Neural cell (in vitro differentiated cells): ENCODE measurements at regions not wholly inside any gene's neighbourhood (a gene's known extent, or its start where the extent isn't known, plus 50 kb on each side); places are given as distances from the start of the nearest gene placed in this dataset.

ENCODE experiments used
- H2AFZ ChIP-seq: fragments of 200-600, 300-800 bp; sonication (generic), shearing (Covaris generic); 2 replicates; pipeline ENCODE4 v1.6.0; 2014; ENCODE audit warnings: low read depth, mild to moderate bottlenecking, antibody characterized with exemption, low read length, moderate library complexity
- H3F3A ChIP-seq: fragments of 200-600 bp; shearing (Covaris generic); 2 replicates; pipeline ENCODE4 v1.6.1; 2016; ENCODE audit warnings: mild to moderate bottlenecking, moderate library complexity, mixed read lengths, antibody characterized with exemption, low read length; ENCODE audit not compliant: insufficient read depth, poor library complexity, severe bottlenecking
- H3K27ac ChIP-seq: fragments of 200-600, 300-800 bp; sonication (generic), shearing (Covaris generic); 2 replicates; pipeline ENCODE4 v1.5.1; 2014; ENCODE audit warnings: mild to moderate bottlenecking, low read length, moderate library complexity
- H3K27me3 ChIP-seq: fragments of 300-800, 200-600 bp; sonication (generic), shearing (Covaris generic); 2 replicates; pipeline ENCODE4 v1.6.0; 2014; ENCODE audit warnings: mild to moderate bottlenecking, low read depth, low read length, moderate library complexity; ENCODE audit not compliant: insufficient read depth
- H3K36me3 ChIP-seq: fragments of 300-800, 200-600 bp; sonication (generic), shearing (Covaris generic); 2 replicates; pipeline ENCODE4 v1.5.1; 2014; ENCODE audit warnings: mild to moderate bottlenecking, antibody characterized with exemption, low read length, moderate library complexity; ENCODE audit not compliant: insufficient read depth
- H3K4me2 ChIP-seq: fragments of 300-800, 200-600 bp; sonication (generic), shearing (Covaris generic); 2 replicates; pipeline ENCODE4 v1.6.0; 2014; ENCODE audit warnings: mild to moderate bottlenecking, low read length
- H3K4me3 ChIP-seq: fragments of 300-800, 200-600 bp; sonication (generic), shearing (Covaris generic); 2 replicates; pipeline ENCODE4 v1.5.1; 2014; ENCODE audit warnings: mild to moderate bottlenecking, low read length, moderate library complexity
- H3K79me2 ChIP-seq: fragments of 200-600 bp; shearing (Covaris generic); replicated peaks from 2 replicates; pipeline ENCODE4 v1.6.0; 2014; ENCODE audit warnings: mild to moderate bottlenecking, low read length, moderate library complexity; ENCODE audit not compliant: insufficient read depth
- H3K9ac ChIP-seq: fragments of 300-800, 200-600 bp; sonication (generic), shearing (Covaris generic); 2 replicates; pipeline ENCODE4 v1.6.1; 2016; ENCODE audit warnings: mild to moderate bottlenecking, low read length, mixed read lengths
- H3K9me2 ChIP-seq: fragments of 200-600 bp; shearing (Covaris generic); 2 replicates; pipeline ENCODE4 v1.6.1; 2016; ENCODE audit warnings: mild to moderate bottlenecking, low read length, mixed read lengths; ENCODE audit not compliant: insufficient read depth
- H3K9me3 ChIP-seq: fragments of 200-600, 300-800 bp; sonication (generic), shearing (Covaris generic); 2 replicates; pipeline ENCODE4 v1.6.1; 2016; ENCODE audit warnings: mild to moderate bottlenecking, mixed run types, low read length, moderate library complexity, mixed read lengths
- H4K20me1 ChIP-seq: fragments of 200-600 bp; shearing (Covaris generic); 2 replicates; pipeline ENCODE4 v1.6.1; 2016; ENCODE audit warnings: mild to moderate bottlenecking, mixed run types; ENCODE audit not compliant: insufficient read depth
- EP300 ChIP-seq: fragments of 450-650 bp; conservative IDR thresholded peaks from 2 replicates; pipeline ENCODE4 v1.6.1; 2014; ENCODE audit warnings: antibody characterized with exemption, mild to moderate bottlenecking, moderate library complexity; ENCODE audit not compliant: poor library complexity, severe bottlenecking
- EZH2 ChIP-seq: fragments of 200-600, 300-800 bp; shearing (Covaris generic), sonication (generic); IDR thresholded peaks from 2 replicates; pipeline ENCODE4 v1.6.1; 2014; ENCODE audit warnings: antibody characterized with exemption, low read length, borderline replicate concordance, mild to moderate bottlenecking; ENCODE audit not compliant: insufficient read depth, poor library complexity, severe bottlenecking
- MXI1 ChIP-seq: fragments of 450-650 bp; conservative IDR thresholded peaks from 2 replicates; pipeline ENCODE4 v1.6.1; 2014; ENCODE audit warnings: antibody characterized with exemption, mild to moderate bottlenecking; ENCODE audit not compliant: poor library complexity, severe bottlenecking
- POLR2AphosphoS5 ChIP-seq: IDR thresholded peaks from 2 replicates; pipeline ENCODE4 v1.6.1; 2012
- RAD21 ChIP-seq: fragments of 450-650 bp; conservative IDR thresholded peaks from 2 replicates; pipeline ENCODE4 v1.6.1; 2014; ENCODE audit warnings: antibody characterized with exemption, mild to moderate bottlenecking, moderate library complexity
- REST ChIP-seq: IDR thresholded peaks from 2 replicates; pipeline ENCODE4 v1.6.1; 2012; ENCODE audit warnings: borderline replicate concordance
- SMC3 ChIP-seq: fragments of 450-650 bp; conservative IDR thresholded peaks from 2 replicates; pipeline ENCODE4 v1.6.1; 2014; ENCODE audit warnings: antibody characterized with exemption, mild to moderate bottlenecking, moderate library complexity; ENCODE audit not compliant: poor library complexity
- TAF1 ChIP-seq: IDR thresholded peaks from 2 replicates; pipeline ENCODE4 v1.6.1; 2012; ENCODE audit warnings: low read depth
- TF ChIP-seq, protein P1 (sequence below): fragments of 450-650 bp; IDR thresholded peaks from 2 replicates; pipeline ENCODE4 v1.5.1; 2014; ENCODE audit warnings: antibody characterized with exemption, mild to moderate bottlenecking, moderate library complexity; ENCODE audit not compliant: poor library complexity, severe bottlenecking

GRCh38 chr5:155885199-155885598 lies 441.8 kb upstream of the SGCD start:
- Histone ChIP-seq H3F3A (no peaks in the 10 kb centered on the region), H3K9ac (no peak overlapping the region), H3K27ac (no peak overlapping the region), H3K27me3 (no peaks in the 10 kb centered on the region), H3K4me3 (no peak overlapping the region), H3K4me2 (no peak overlapping the region), H2AFZ (no peak overlapping the region), H3K36me3 (no peaks in the 10 kb centered on the region), H3K9me2 (no peaks in the 10 kb centered on the region), H3K9me3 (no peaks in the 10 kb centered on the region), H3K79me2 (no peaks in the 10 kb centered on the region), H4K20me1 (no peaks in the 10 kb centered on the region)
- TF ChIP-seq TAF1 (no peak), EZH2 (no peak), RAD21 (no peak)

DNA sequence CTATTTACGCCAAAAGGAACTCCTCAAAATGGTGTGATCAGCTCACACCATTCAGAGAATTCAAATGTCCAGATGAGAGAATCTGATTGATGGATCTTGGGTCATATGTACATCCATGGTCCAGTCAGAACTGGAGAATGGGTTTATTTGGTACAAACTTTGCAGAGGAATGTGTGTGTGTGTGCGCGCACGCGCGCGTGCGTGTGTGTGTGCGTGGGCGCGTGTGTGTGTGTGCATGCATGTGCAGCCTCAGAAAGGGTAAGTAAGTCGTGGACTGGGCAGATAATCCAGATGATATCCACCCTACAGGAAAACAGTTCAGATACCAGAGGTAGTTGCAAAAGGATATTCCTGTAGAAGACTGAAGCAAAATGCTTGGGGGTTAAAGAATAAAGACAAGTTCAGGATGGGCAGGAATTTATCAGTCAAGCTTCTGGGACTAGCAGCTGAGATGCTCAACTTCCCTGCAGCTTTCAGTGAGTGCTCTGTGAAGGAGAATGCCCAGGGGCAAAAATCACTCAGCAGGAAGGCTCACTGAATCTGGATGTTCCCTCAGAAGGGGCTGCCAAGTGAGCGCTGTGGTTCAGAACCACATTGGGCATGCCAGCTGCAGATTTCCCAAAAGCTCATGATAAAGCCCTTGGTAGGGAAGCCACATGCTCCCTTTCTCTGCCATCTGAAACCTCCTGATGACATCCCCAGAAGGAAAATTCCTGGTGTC lies 440.5 kb upstream of the SGCD start:
- H3K9me3 ChIP-seq: no peaks in the 10 kb centered on the region
- no peak overlapping the region for H3K4me3 ChIP-seq
- H2AFZ ChIP-seq: no peak overlapping the region
- no peaks in the 10 kb centered on the region for H3K27me3 ChIP-seq
- H3F3A ChIP-seq: no peaks in the 10 kb centered on the region
- H3K9ac ChIP-seq: no peak overlapping the region
- H3K4me2 ChIP-seq: no peak overlapping the region
- no peaks in the 10 kb centered on the region for H3K36me3 ChIP-seq
- H3K79me2 ChIP-seq: no peaks in the 10 kb centered on the region
- no peak for TF ChIP-seq MXI1
- TF ChIP-seq RAD21: no peak
- no peak for TF ChIP-seq POLR2AphosphoS5
- TF ChIP-seq TAF1: no peak
- no peak for TF ChIP-seq SMC3
- no peak for TF ChIP-seq REST
- TF ChIP-seq EP300: no peak
- TF ChIP-seq, protein P1, sequence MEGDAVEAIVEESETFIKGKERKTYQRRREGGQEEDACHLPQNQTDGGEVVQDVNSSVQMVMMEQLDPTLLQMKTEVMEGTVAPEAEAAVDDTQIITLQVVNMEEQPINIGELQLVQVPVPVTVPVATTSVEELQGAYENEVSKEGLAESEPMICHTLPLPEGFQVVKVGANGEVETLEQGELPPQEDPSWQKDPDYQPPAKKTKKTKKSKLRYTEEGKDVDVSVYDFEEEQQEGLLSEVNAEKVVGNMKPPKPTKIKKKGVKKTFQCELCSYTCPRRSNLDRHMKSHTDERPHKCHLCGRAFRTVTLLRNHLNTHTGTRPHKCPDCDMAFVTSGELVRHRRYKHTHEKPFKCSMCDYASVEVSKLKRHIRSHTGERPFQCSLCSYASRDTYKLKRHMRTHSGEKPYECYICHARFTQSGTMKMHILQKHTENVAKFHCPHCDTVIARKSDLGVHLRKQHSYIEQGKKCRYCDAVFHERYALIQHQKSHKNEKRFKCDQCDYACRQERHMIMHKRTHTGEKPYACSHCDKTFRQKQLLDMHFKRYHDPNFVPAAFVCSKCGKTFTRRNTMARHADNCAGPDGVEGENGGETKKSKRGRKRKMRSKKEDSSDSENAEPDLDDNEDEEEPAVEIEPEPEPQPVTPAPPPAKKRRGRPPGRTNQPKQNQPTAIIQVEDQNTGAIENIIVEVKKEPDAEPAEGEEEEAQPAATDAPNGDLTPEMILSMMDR: no peak
- TF ChIP-seq EZH2: no peak
- H4K20me1 ChIP-seq: no peaks in the 10 kb centered on the region
- H3K9me2 ChIP-seq: no peaks in the 10 kb centered on the region
- no peak overlapping the region for H3K27ac ChIP-seq

- Histone ChIP-seq H3K4me2 (no peak overlapping the region), H3K9ac (no peak overlapping the region), H3K4me3 (no peak overlapping the region)
These were observed 431.5 kb upstream of the SGCD start for GRCh38 chr5:155895484-155895883.

More at GRCh38 chr5:155895484-155895883, 431.5 kb upstream of the SGCD start:
- Histone ChIP-seq H3K36me3 (no peaks in the 10 kb centered on the region), H3F3A (no peaks in the 10 kb centered on the region), H2AFZ (no peak overlapping the region), H3K27ac (peak overlapping the region; percentile 78), H4K20me1 (no peaks in the 10 kb centered on the region), H3K27me3 (no peaks in the 10 kb centered on the region), H3K9me2 (no peaks in the 10 kb centered on the region), H3K79me2 (no peaks in the 10 kb centered on the region), H3K9me3 (no peaks in the 10 kb centered on the region)
- TF ChIP-seq TAF1 (no peak), MXI1 (peak; percentile 41), REST (peak; percentile 68), RAD21 (no peak), EZH2 (no peak), EP300 (peak; percentile 99), POLR2AphosphoS5 (peak; percentile 80)
- TF ChIP-seq, protein P1: no peak
